K562 (cell line): ENCODE measurements at regions not wholly inside any gene's neighbourhood (a gene's known extent, or its start where the extent isn't known, plus 50 kb on each side); places are given as distances from the start of the nearest gene placed in this dataset.
"Not testable (repeated sequence)": the region's sequence is repeated elsewhere in the genome, so short reads cannot be mapped to it uniquely, and the experiment has no call there.

Experiments
- JUND ChIP-seq, 2 experiments: IDR thresholded peaks; 2 replicates in 1 of 2; 3 replicates in 1 of 2; pipeline ENCODE4 v1.6.1; 2011; ENCODE audit warnings: borderline replicate concordance in 2 of 2, low read depth in 2 of 2, low read length in 2 of 2, improper control_type of control experiment in 1 of 2, missing biosample characterization in 1 of 2, missing genetic modification characterization in 1 of 2, missing genetic modification reagents in 1 of 2
- L3MBTL2 ChIP-seq: fragments of 450-650 bp; IDR thresholded peaks from 2 replicates; pipeline ENCODE4 v1.6.1; 2016; ENCODE audit warnings: mild to moderate bottlenecking, moderate library complexity
- ZNF778 ChIP-seq: fragments of 450-650 bp; formaldehyde crosslinking; IDR thresholded peaks from 2 replicates; pipeline ENCODE4 v1.4.0; 2020; ENCODE audit warnings: mild to moderate bottlenecking, moderate library complexity

GRCh38 chr5:4615369-4615768 lies 524.8 kb upstream of the ADAMTS16 start:
- TF ChIP-seq JUND (IDR thresholded peaks at IDR 0.05; ENCODE audit: borderline replicate concordance, low read depth, low read length); JUND (tag; IDR thresholded peaks at IDR 0.05; ENCODE audit: borderline replicate concordance, low read depth, low read length); ZNF778; L3MBTL2: not testable (repeated sequence)
